Common myeloid progenitor, CD34-positive (primary cell): ENCODE measurements at regions not wholly inside any gene's neighbourhood (a gene's known extent, or its start where the extent isn't known, plus 50 kb on each side); places are given as distances from the start of the nearest gene placed in this dataset.
A peak's percentile ranks its signal among the peaks of the same experiment; 100 is the strongest.

Experiments used
- CTCF ChIA-PET: fragments of 350-600 bp; sonication (Branson Sonifier 250); formaldehyde crosslinking; loops from one replicate; lab custom pipeline; 2021; ENCODE audit warnings: antibody characterized with exemption; lab: Charles Lee
- POLR2A ChIA-PET: fragments of 350-600 bp; sonication (Branson Sonifier 250); formaldehyde crosslinking; loops from one replicate; lab custom pipeline; 2021; ENCODE audit warnings: antibody characterized with exemption; lab: Charles Lee
- DNase-seq, 3 donors: peaks; one replicate each; pipeline versions ENCODE4 v3.0.0 to v3.0.0-alpha.2; 2013
- H3K27ac ChIP-seq, 2 experiments: 1 replicate in 1 of 2; 2 replicates in 1 of 2; pipeline ENCODE4 v1.7.0; 2013; ENCODE audit warnings: inconsistent platforms in 2 of 2, low read length in 2 of 2, mild to moderate bottlenecking in 2 of 2, low read depth in 1 of 2, moderate library complexity in 1 of 2; ENCODE audit not compliant: severe bottlenecking in 2 of 2, insufficient read depth in 1 of 2, poor library complexity in 1 of 2
- H3K27me3 ChIP-seq, 5 experiments: replicated peaks in 2 of 5; 1 replicate in 3 of 5; 2 replicates in 2 of 5; pipeline versions ENCODE4 v1.6.1 to v1.7.0; 2013; ENCODE audit warnings: low read length in 4 of 5, mild to moderate bottlenecking in 2 of 5, moderate library complexity in 2 of 5, inconsistent platforms in 1 of 5; ENCODE audit not compliant: insufficient read depth in 5 of 5, control insufficient read depth in 4 of 5
- H3K36me3 ChIP-seq, 4 experiments: 1 replicate in 2 of 4; 2 replicates in 2 of 4; pipeline versions ENCODE4 v1.6.1 to v1.7.0; 2013; ENCODE audit warnings: low read length in 3 of 4, control low read depth in 1 of 4, mild to moderate bottlenecking in 1 of 4; ENCODE audit not compliant: control insufficient read depth in 4 of 4, insufficient read depth in 4 of 4
- H3K4me1 ChIP-seq, 4 experiments: 1 replicate in 3 of 4; 2 replicates in 1 of 4; pipeline versions ENCODE4 v1.6.1 to v1.7.1; 2013; ENCODE audit warnings: low read length in 3 of 4, mild to moderate bottlenecking in 3 of 4, control low read depth in 1 of 4, inconsistent platforms in 1 of 4, moderate library complexity in 1 of 4; ENCODE audit not compliant: control insufficient read depth in 4 of 4, insufficient read depth in 4 of 4; ENCODE audit errors: control extremely low read depth in 1 of 4
- H3K4me3 ChIP-seq, 7 experiments: 1 replicate in 4 of 7; 2 replicates in 3 of 7; pipeline versions ENCODE4 v1.5.1 to v1.7.0; 2013; ENCODE audit warnings: mild to moderate bottlenecking in 7 of 7, low read length in 6 of 7, moderate library complexity in 6 of 7, inconsistent platforms in 2 of 7, low read depth in 2 of 7, control low read depth in 1 of 7; ENCODE audit not compliant: insufficient read depth in 4 of 7, control insufficient read depth in 1 of 7; ENCODE audit errors: extremely low read depth in 1 of 7
- H3K9me3 ChIP-seq, 5 experiments: 1 replicate in 4 of 5; 2 replicates in 1 of 5; pipeline versions ENCODE4 v1.6.1 to v1.7.1; 2013; ENCODE audit warnings: low read length in 4 of 5, mild to moderate bottlenecking in 2 of 5, inconsistent platforms in 1 of 5, low read depth in 1 of 5, moderate library complexity in 1 of 5; ENCODE audit not compliant: control insufficient read depth in 4 of 5, insufficient read depth in 2 of 5; ENCODE audit errors: control extremely low read depth in 1 of 5
- WGBS: methylation state at CpG from one replicate; pipeline ENCODE4 v1.1.5; 2013; ENCODE audit not compliant: insufficient coverage; 5-methylcytosine and 5-hydroxymethylcytosine counted together

GRCh38 chr21:18630446-18630845 lies 226.9 kb upstream of the TMPRSS15 start:
- no peak overlapping the region for H3K27ac ChIP-seq
- WGBS = 100% methylated on average over 1 of the region's 2 CpGs
- no peaks in the 10 kb centered on the region for H3K36me3 ChIP-seq
- no peaks in the 10 kb centered on the region for H3K9me3 ChIP-seq
- POLR2A ChIA-PET = no interaction called here
- peak in 1 of 3 donors; percentile 2 for DNase-seq
- CTCF ChIA-PET = interaction anchor here (1.5 kb wide), 1 partner anchor 16 kb away, joined by 3 read pairs; no protein-coding TSS in a partner anchor
- H3K4me1 ChIP-seq = peaks cover 2 to 8% (median 6%) of the 10 kb centered on the region in 4 experiments
- H3K4me3 ChIP-seq = no peak overlapping the region
- no peaks in the 10 kb centered on the region for H3K27me3 ChIP-seq

GRCh38 chr21:18636897-18637296 lies 233.3 kb upstream of the TMPRSS15 start:
- ChIA-PET POLR2A (no interaction called here), CTCF (no interaction called here)
- no peak overlapping the region for H3K4me3 ChIP-seq
- no peak overlapping the region for H3K27ac ChIP-seq
- H3K4me1 ChIP-seq = peaks cover 2 to 7% (median 6%) of the 10 kb centered on the region in 4 experiments
- 100% methylated on average over 1 of the region's 2 CpGs for WGBS
- H3K9me3 ChIP-seq = no peaks in the 10 kb centered on the region
- no peak for DNase-seq
- no peaks in the 10 kb centered on the region for H3K36me3 ChIP-seq
- H3K27me3 ChIP-seq = no peaks in the 10 kb centered on the region

GRCh38 chr21:18646116-18646515 lies 242.5 kb upstream of the TMPRSS15 start:
- Histone ChIP-seq H3K4me1 (peaks cover 0 to 10% (median 5%) of the 10 kb centered on the region in 4 experiments), H3K36me3 (no peaks in the 10 kb centered on the region), H3K9me3 (no peaks in the 10 kb centered on the region), H3K27ac (no peak overlapping the region), H3K4me3 (no peak overlapping the region), H3K27me3 (no peaks in the 10 kb centered on the region)
- WGBS = no CpG with 5 or more reads among the region's 1 CpG
- ChIA-PET CTCF (interaction anchor here (1.1 to 1.5 kb wide), 2 partner anchors 10 to 15 kb away, joined by 3 to 4 read pairs; no protein-coding TSS in a partner anchor), POLR2A (no interaction called here)
- DNase-seq = peak in 2 of 3 donors; percentile 17 to 51

GRCh38 chr21:18655931-18656330 lies 252.3 kb upstream of the TMPRSS15 start:
- Histone ChIP-seq H3K36me3 (no peaks in the 10 kb centered on the region), H3K27ac (no peak overlapping the region), H3K27me3 (no peaks in the 10 kb centered on the region), H3K9me3 (peaks cover 0 to 2% (median 0%) of the 10 kb centered on the region in 5 experiments), H3K4me3 (peak overlapping the region in 1 of 7 experiments; percentile 7), H3K4me1 (peaks cover 0 to 8% (median 0%) of the 10 kb centered on the region in 4 experiments)
- WGBS = no CpG with 5 or more reads among the region's 3 CpGs
- ChIA-PET CTCF (interaction anchor here (1.0 kb wide), 1 partner anchor 10 kb away, joined by 4 read pairs; no protein-coding TSS in a partner anchor), POLR2A (no interaction called here)
- DNase-seq = peak; percentile 4 to 85 (median 51)

GRCh38 chr21:18661842-18662241 lies 258.3 kb upstream of the TMPRSS15 start:
- ChIA-PET POLR2A (no interaction called here), CTCF (no interaction called here)
- no peaks in the 10 kb centered on the region for H3K4me1 ChIP-seq
- H3K9me3 ChIP-seq = no peaks in the 10 kb centered on the region
- H3K27me3 ChIP-seq = no peaks in the 10 kb centered on the region
- H3K4me3 ChIP-seq = no peak overlapping the region
- no peak for DNase-seq
- no peaks in the 10 kb centered on the region for H3K36me3 ChIP-seq
- WGBS = 100% methylated on average over 1 of the region's 3 CpGs
- H3K27ac ChIP-seq = no peak overlapping the region

GRCh38 chr21:18663663-18664062 lies 260.1 kb upstream of the TMPRSS15 start:
- Histone ChIP-seq H3K36me3 (no peaks in the 10 kb centered on the region), H3K27ac (no peak overlapping the region), H3K9me3 (no peaks in the 10 kb centered on the region), H3K4me3 (no peak overlapping the region), H3K4me1 (no peaks in the 10 kb centered on the region), H3K27me3 (no peaks in the 10 kb centered on the region)
- DNase-seq = no peak
- WGBS = no CpG with 5 or more reads among the region's 3 CpGs
- POLR2A ChIA-PET = no interaction called here
- CTCF ChIA-PET = no interaction called here

- Histone ChIP-seq H3K36me3 (no peaks in the 10 kb centered on the region), H3K27me3 (no peaks in the 10 kb centered on the region), H3K9me3 (no peaks in the 10 kb centered on the region), H3K4me3 (no peak overlapping the region), H3K4me1 (no peaks in the 10 kb centered on the region), H3K27ac (no peak overlapping the region)
- WGBS = no CpG with 5 or more reads among the region's 1 CpG
- POLR2A ChIA-PET = no interaction called here
- no peak for DNase-seq
- CTCF ChIA-PET = no interaction called here
Observed at GRCh38 chr21:18666725-18667124, 263.1 kb upstream of the TMPRSS15 start.
